ENCODE measurements at regions not wholly inside any gene's neighbourhood (a gene's known extent, or its start where the extent isn't known, plus 50 kb on each side); places are given as distances from the start of the nearest gene placed in this dataset.

- TF ChIP-seq CTCF (IDR thresholded peaks at IDR 0.05) (no peak), POLR2A (IDR thresholded peaks at IDR 0.05) (no peak)
These were observed 1161.4 kb upstream of the PCDH7 start for GRCh38 chr4:29558789-29559188.

Data from adrenal gland (tissue), 5 donors.